H1 (cell line): ENCODE measurements at regions not wholly inside any gene's neighbourhood (a gene's known extent, or its start where the extent isn't known, plus 50 kb on each side); places are given as distances from the start of the nearest gene placed in this dataset.

Experiments
- CTCF ChIA-PET: fragments of 300-600 bp; sonication (Branson Sonifier 250); formaldehyde crosslinking; loops from one replicate; lab custom pipeline; 2021; ENCODE audit not compliant: partially characterized antibody; lab: Charles Lee
- POLR2A ChIA-PET: fragments of 300-600 bp; sonication (Branson Sonifier 250); formaldehyde crosslinking; loops from one replicate; lab custom pipeline; 2021; ENCODE audit warnings: inconsistent platforms; ENCODE audit not compliant: partially characterized antibody; lab: Charles Lee
- DNase-seq, 2 experiments: peaks; one replicate each; pipeline versions ENCODE4 v3.0.0 to v3.0.0-alpha.2; 2010 to 2022; ENCODE audit warnings: low spot score in 2 of 2, low read depth in 1 of 2, mixed read lengths in 1 of 2
- FAIRE-seq: peaks from 2 replicates; lab custom pipeline; 2011; peaks lifted over from hg19 to GRCh38; lab: Jason Lieb, UNC
- H2AFZ ChIP-seq: 2 replicates; pipeline ENCODE4 v1.8.1; 2012; ENCODE audit warnings: low read length, inconsistent platforms
- H2AK5ac ChIP-seq: 2 replicates; pipeline ENCODE4 v1.6.1; 2013; ENCODE audit warnings: low read depth, low read length
- H2BK120ac ChIP-seq: replicated peaks from 2 replicates; pipeline ENCODE3; 2013; ENCODE audit warnings: low read depth, low read length, inconsistent platforms
- H2BK12ac ChIP-seq: 2 replicates; pipeline ENCODE4 v1.6.1; 2013; ENCODE audit warnings: low read depth, low read length
- H2BK15ac ChIP-seq: 2 replicates; pipeline ENCODE4 v1.6.1; 2013; ENCODE audit warnings: low read length
- H2BK20ac ChIP-seq: 2 replicates; pipeline ENCODE4 v1.6.1; 2013; ENCODE audit warnings: low read length
- H2BK5ac ChIP-seq: 2 replicates; pipeline ENCODE4 v1.6.1; 2013; ENCODE audit warnings: low read depth, low read length
- H3K14ac ChIP-seq: 2 replicates; pipeline ENCODE4 v1.6.1; 2013; ENCODE audit warnings: inconsistent platforms; ENCODE audit not compliant: insufficient read length
- H3K18ac ChIP-seq: 2 replicates; pipeline ENCODE4 v1.6.1; 2013; ENCODE audit warnings: low read length; ENCODE audit errors: extremely low read depth
- H3K23ac ChIP-seq: 2 replicates; pipeline ENCODE4 v1.6.1; 2013; ENCODE audit warnings: inconsistent platforms; ENCODE audit not compliant: insufficient read length
- H3K23me2 ChIP-seq: 2 replicates; pipeline ENCODE4 v1.6.1; 2013; ENCODE audit warnings: low read depth, low read length
- H3K27ac ChIP-seq: 2 replicates; pipeline ENCODE4 v1.6.1; 2011; ENCODE audit warnings: low read depth, low read length, inconsistent platforms
- H3K27me3 ChIP-seq, 4 experiments: replicated peaks in 1 of 4; 1 replicate in 1 of 4; 2 replicates in 3 of 4; pipeline versions ENCODE4 v1.6.1 to v1.8.1; 2011 to 2013; ENCODE audit warnings: low read length in 3 of 4, mild to moderate bottlenecking in 3 of 4, inconsistent platforms in 2 of 4, mixed read lengths in 2 of 4, moderate library complexity in 1 of 4; ENCODE audit not compliant: control insufficient read depth in 3 of 4, insufficient read depth in 3 of 4; ENCODE audit errors: extremely low read depth in 1 of 4
- H3K36me3 ChIP-seq, 4 experiments: 2 replicates each; pipeline versions ENCODE4 v1.6.1 to v1.8.1; 2011 to 2013; ENCODE audit warnings: mild to moderate bottlenecking in 4 of 4, low read length in 3 of 4, moderate library complexity in 2 of 4, control low read depth in 1 of 4, inconsistent platforms in 1 of 4; ENCODE audit not compliant: insufficient read depth in 4 of 4, control insufficient read depth in 2 of 4
- H3K4ac ChIP-seq: replicated peaks from 2 replicates; pipeline ENCODE3; 2013; ENCODE audit warnings: low read length, low read depth, mixed read lengths, inconsistent platforms; ENCODE audit not compliant: insufficient read length
- H3K4me1 ChIP-seq, 4 experiments: replicated peaks in 1 of 4; 1 replicate in 1 of 4; 2 replicates in 3 of 4; pipeline versions ENCODE4 v1.6.1 to v1.8.1; 2011 to 2013; ENCODE audit warnings: low read length in 3 of 4, inconsistent platforms in 2 of 4, mixed read lengths in 1 of 4; ENCODE audit not compliant: insufficient read depth in 4 of 4, control insufficient read depth in 3 of 4
- H3K4me2 ChIP-seq, 2 experiments: 2 replicates each; pipeline versions ENCODE4 v1.6.1 to v1.8.1; 2011 to 2013; ENCODE audit warnings: low read depth in 2 of 2, low read length in 2 of 2, control low read depth in 1 of 2, inconsistent platforms in 1 of 2, mild to moderate bottlenecking in 1 of 2; ENCODE audit not compliant: insufficient read depth in 1 of 2
- H3K4me3 ChIP-seq, 4 experiments: fragments of 200-600, 300-600 bp in 1 of 4; sonication (generic), shearing (Covaris generic), sonication (Bioruptor Twin) in 1 of 4; 2 replicates each; pipeline versions ENCODE4 v1.5.1 to v1.8.1; 2011 to 2016; ENCODE audit warnings: low read length in 4 of 4, low read depth in 3 of 4, control low read depth in 2 of 4, inconsistent platforms in 2 of 4, mild to moderate bottlenecking in 2 of 4, mixed read lengths in 1 of 4, moderate library complexity in 1 of 4; ENCODE audit not compliant: insufficient read depth in 2 of 4; ENCODE audit errors: extremely low read depth in 1 of 4
- H3K56ac ChIP-seq: replicated peaks from 2 replicates; pipeline ENCODE3; 2013; ENCODE audit warnings: low read depth, mild to moderate bottlenecking, mixed read lengths, low read length, inconsistent platforms; ENCODE audit not compliant: insufficient read length
- H3K79me1 ChIP-seq: 2 replicates; pipeline ENCODE4 v1.6.1; 2013; ENCODE audit warnings: low read depth, low read length, control low read depth
- H3K79me2 ChIP-seq, 2 experiments: 2 replicates each; pipeline versions ENCODE4 v1.6.1 to v1.8.1; 2012 to 2013; ENCODE audit warnings: low read length in 2 of 2, mild to moderate bottlenecking in 2 of 2, inconsistent platforms in 1 of 2; ENCODE audit not compliant: insufficient read depth in 2 of 2, control insufficient read depth in 1 of 2
- H3K9ac ChIP-seq, 4 experiments: replicated peaks in 1 of 4; 1 replicate in 1 of 4; 2 replicates in 3 of 4; pipeline versions ENCODE4 v1.6.1 to v1.8.1; 2011 to 2013; ENCODE audit warnings: low read depth in 3 of 4, low read length in 3 of 4, control low read depth in 2 of 4, mild to moderate bottlenecking in 2 of 4, moderate library complexity in 2 of 4, inconsistent platforms in 1 of 4; ENCODE audit errors: extremely low read depth in 1 of 4
- H3K9me3 ChIP-seq, 2 experiments: 2 replicates each; pipeline versions ENCODE4 v1.6.1 to v1.8.1; 2012 to 2013; ENCODE audit warnings: mild to moderate bottlenecking in 2 of 2, moderate library complexity in 2 of 2, control low read depth in 1 of 2, inconsistent platforms in 1 of 2, low read depth in 1 of 2, low read length in 1 of 2, mixed read lengths in 1 of 2; ENCODE audit not compliant: insufficient read depth in 2 of 2
- H4K20me1 ChIP-seq, 2 experiments: replicated peaks in 1 of 2; 2 replicates each; pipeline versions ENCODE3 to v1.8.1; 2011 to 2013; ENCODE audit warnings: inconsistent platforms in 2 of 2, low read length in 2 of 2, mild to moderate bottlenecking in 1 of 2; ENCODE audit not compliant: insufficient read depth in 2 of 2, control insufficient read depth in 1 of 2
- H4K5ac ChIP-seq: 2 replicates; pipeline ENCODE4 v1.6.1; 2013; ENCODE audit warnings: low read length, low read depth, mixed read lengths, inconsistent platforms; ENCODE audit not compliant: insufficient read length
- H4K8ac ChIP-seq: 2 replicates; pipeline ENCODE4 v1.8.0; 2013; ENCODE audit warnings: mild to moderate bottlenecking, moderate library complexity, low read length, inconsistent platforms; ENCODE audit not compliant: insufficient read depth; ENCODE audit errors: extremely low read depth
- H4K91ac ChIP-seq: replicated peaks from 2 replicates; pipeline ENCODE3; 2013; ENCODE audit warnings: low read length, mixed read lengths, inconsistent platforms; ENCODE audit not compliant: insufficient read length
- CREB1 ChIP-seq: IDR thresholded peaks from 2 replicates; pipeline ENCODE4 v1.6.1; 2012; ENCODE audit warnings: inconsistent platforms
- RNF2 ChIP-seq: fragments of 200-900, 300-1000 bp; sonication (generic); IDR thresholded peaks from 2 replicates; pipeline ENCODE4 v1.7.1; 2016; ENCODE audit warnings: borderline replicate concordance, low read depth, mild to moderate bottlenecking, antibody characterized with exemption, low read length; ENCODE audit not compliant: poor library complexity, severe bottlenecking; ENCODE audit errors: missing control alignments
- SRF ChIP-seq: IDR thresholded peaks from 2 replicates; pipeline ENCODE4 v1.6.1; 2011; ENCODE audit warnings: mild to moderate bottlenecking, low read depth, low read length, moderate library complexity
- TCF12 ChIP-seq: IDR thresholded peaks from 2 replicates; pipeline ENCODE4 v1.6.1; 2011; ENCODE audit warnings: low read depth, mild to moderate bottlenecking, low read length
- ZNF274 ChIP-seq: IDR thresholded peaks from 2 replicates; pipeline ENCODE4 v1.7.0; 2012; ENCODE audit warnings: low read length, borderline replicate concordance; ENCODE audit errors: extremely low read depth
- WGBS, 2 experiments: shearing (Covaris generic) in 1 of 2; methylation state at CpG; one replicate each; pipeline versions ENCODE4 v1.1.6 to v1.1.7; 2013 to 2015; ENCODE audit warnings: low lambda C conversion rate in 2 of 2, mixed read lengths in 2 of 2, inconsistent platforms in 1 of 2, low coverage in 1 of 2, missing lambda C conversion rate in 1 of 2; ENCODE audit not compliant: insufficient replicate concordance in 2 of 2, insufficient coverage in 1 of 2, insufficient read length in 1 of 2; ENCODE audit errors: extremely low coverage in 1 of 2, missing lambda C conversion rate in 1 of 2; 5-methylcytosine and 5-hydroxymethylcytosine counted together

- Histone ChIP-seq H3K36me3 (no peaks in the 10 kb centered on the region), H3K4me3 (no peak overlapping the region), H2BK120ac (no peak overlapping the region), H2AFZ (no peak overlapping the region), H2BK20ac (no peak overlapping the region), H4K8ac (no peak overlapping the region), H3K27ac (no peak overlapping the region), H4K20me1 (no peaks in the 10 kb centered on the region), H3K9me3 (no peaks in the 10 kb centered on the region), H4K5ac (no peak overlapping the region), H3K23ac (no peak overlapping the region), H3K56ac (no peak overlapping the region), H2BK12ac (no peak overlapping the region), H4K91ac (no peak overlapping the region), H3K23me2 (no peaks in the 10 kb centered on the region), H3K79me2 (no peaks in the 10 kb centered on the region), H3K4me2 (no peak overlapping the region), H3K79me1 (no peaks in the 10 kb centered on the region), H3K27me3 (no peaks in the 10 kb centered on the region), H2BK15ac (no peak overlapping the region)
- FAIRE-seq, result no peak
- CTCF ChIA-PET, result no interaction called here
- 96% methylated on average over 15 of the region's 15 CpGs; no CpG with 5 or more reads in 1 of the 2 experiments for WGBS, 2 experiments
- no peak for TF ChIP-seq ZNF274
- no peak for TF ChIP-seq CREB1
- TF ChIP-seq SRF, result no peak
- TF ChIP-seq RNF2, result no peak
- TF ChIP-seq TCF12, result no peak
- TF ChIP-seq, all 59 proteins: peak for 0
- H3K9ac ChIP-seq, result no peak overlapping the region
- H3K4me1 ChIP-seq, result no peaks in the 10 kb centered on the region
- no peak overlapping the region for H3K18ac ChIP-seq
- no peak overlapping the region for H3K4ac ChIP-seq
- H3K14ac ChIP-seq, result no peak overlapping the region
- DNase-seq, result no peak
- POLR2A ChIA-PET, result no interaction called here
- H2AK5ac ChIP-seq, result no peak overlapping the region
- H2BK5ac ChIP-seq, result no peak overlapping the region
Observed at GRCh38 chr14:98417001-98417400, 855.0 kb downstream of the BCL11B start.
